OCI-LY3 (cell line): ENCODE measurements at regions not wholly inside any gene's neighbourhood (a gene's known extent, or its start where the extent isn't known, plus 50 kb on each side); places are given as distances from the start of the nearest gene placed in this dataset.

Experiments
- H2AFZ ChIP-seq: fragments of 200-600, 300-600 bp; shearing (Covaris generic); 2 replicates; pipeline ENCODE4 v1.6.0; 2014; ENCODE audit warnings: antibody characterized with exemption, low read depth, low read length
- H3K27ac ChIP-seq: fragments of 200-600, 300-600 bp; sonication (generic); 2 replicates; pipeline ENCODE4 v1.5.1; 2014; ENCODE audit warnings: mild to moderate bottlenecking, low read length, moderate library complexity, mixed read lengths
- H3K27me3 ChIP-seq: fragments of 200-600, 300-600 bp; sonication (generic); 2 replicates; pipeline ENCODE4 v1.6.1; 2014; ENCODE audit warnings: low read depth, low read length, mixed read lengths
- H3K36me3 ChIP-seq: fragments of 200-600, 300-600 bp; sonication (generic); replicated peaks from 2 replicates; pipeline ENCODE3; 2014; ENCODE audit warnings: low read depth, low read length, mixed read lengths
- H3K4me1 ChIP-seq: fragments of 300-600, 200-600 bp; sonication (generic); 2 replicates; pipeline ENCODE4 v1.6.1; 2014; ENCODE audit warnings: low read length, mixed read lengths
- H3K4me2 ChIP-seq: fragments of 200-600, 300-600 bp; sonication (generic); 2 replicates; pipeline ENCODE4 v1.6.1; 2014; ENCODE audit warnings: low read length, mixed read lengths
- H3K4me3 ChIP-seq: fragments of 300-600, 200-600 bp; sonication (generic); 2 replicates; pipeline ENCODE4 v1.5.1; 2014; ENCODE audit warnings: antibody characterized with exemption, mild to moderate bottlenecking, low read length, moderate library complexity
- H3K79me2 ChIP-seq: fragments of 300-600, 200-600 bp; shearing (Covaris generic); 2 replicates; pipeline ENCODE4 v1.6.1; 2014; ENCODE audit warnings: mild to moderate bottlenecking, low read length, mixed read lengths
- H3K9ac ChIP-seq: fragments of 300-600, 200-600 bp; shearing (Covaris generic); 2 replicates; pipeline ENCODE4 v1.6.0; 2014; ENCODE audit warnings: mild to moderate bottlenecking, low read length, moderate library complexity
- H3K9me3 ChIP-seq: fragments of 200-600, 300-600 bp; shearing (Covaris generic); 2 replicates; pipeline ENCODE4 v1.6.1; 2014; ENCODE audit warnings: low read length, mixed read lengths; ENCODE audit not compliant: insufficient read depth
- H4K20me1 ChIP-seq: fragments of 200-600, 300-600 bp; sonication (generic); 2 replicates; pipeline ENCODE4 v1.6.1; 2016; ENCODE audit warnings: low read length, mixed read lengths; ENCODE audit not compliant: insufficient read depth
- EZH2phosphoT487 ChIP-seq: fragments of 200-600 bp; shearing (Covaris generic); IDR thresholded peaks from 2 replicates; pipeline ENCODE4 v1.6.1; 2018; ENCODE audit warnings: antibody characterized with exemption, mixed run types, low read depth
- TF ChIP-seq, protein P1 (sequence below): fragments of 200-600, 300-600 bp; sonication (generic); IDR thresholded peaks from 2 replicates; pipeline ENCODE4 v1.5.1; 2014; ENCODE audit warnings: antibody characterized with exemption, low read length, low read depth

DNA sequence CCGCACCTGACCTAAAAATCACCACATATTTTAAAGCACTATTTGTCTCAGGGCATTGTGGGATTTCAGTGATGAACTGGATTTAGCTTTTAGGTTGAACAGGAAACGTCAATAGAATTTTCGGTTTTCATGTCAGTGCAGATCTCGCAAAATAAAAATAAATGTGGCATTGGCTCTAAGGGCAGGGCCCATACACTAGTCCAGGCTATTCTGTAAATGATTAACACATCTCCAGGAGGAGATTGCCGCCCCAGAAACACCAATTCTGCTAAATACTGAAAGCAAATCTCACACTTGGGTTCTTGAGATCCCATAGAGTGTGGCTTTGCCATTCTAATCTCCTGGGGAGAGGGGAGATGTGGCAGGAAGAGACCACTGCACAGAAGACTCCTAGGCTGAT, 1494.0 kb upstream of the TMEM132C start:
- Histone ChIP-seq H3K4me2 (peak overlapping the region; percentile 75), H3K36me3 (peaks cover 37% of the 10 kb centered on the region), H3K4me1 (peaks cover 34% of the 10 kb centered on the region), H3K79me2 (peaks cover 18% of the 10 kb centered on the region), H4K20me1 (no peaks in the 10 kb centered on the region), H3K27me3 (no peaks in the 10 kb centered on the region), H3K9me3 (peaks cover 4% of the 10 kb centered on the region), H3K9ac (peak overlapping the region; percentile 57; the same call in 1 of the 2 replicates), H3K27ac (peak overlapping the region; percentile 83), H2AFZ (no peak overlapping the region), H3K4me3 (peak overlapping the region; percentile 53)
- no peak for TF ChIP-seq EZH2phosphoT487
- TF ChIP-seq, protein P1, sequence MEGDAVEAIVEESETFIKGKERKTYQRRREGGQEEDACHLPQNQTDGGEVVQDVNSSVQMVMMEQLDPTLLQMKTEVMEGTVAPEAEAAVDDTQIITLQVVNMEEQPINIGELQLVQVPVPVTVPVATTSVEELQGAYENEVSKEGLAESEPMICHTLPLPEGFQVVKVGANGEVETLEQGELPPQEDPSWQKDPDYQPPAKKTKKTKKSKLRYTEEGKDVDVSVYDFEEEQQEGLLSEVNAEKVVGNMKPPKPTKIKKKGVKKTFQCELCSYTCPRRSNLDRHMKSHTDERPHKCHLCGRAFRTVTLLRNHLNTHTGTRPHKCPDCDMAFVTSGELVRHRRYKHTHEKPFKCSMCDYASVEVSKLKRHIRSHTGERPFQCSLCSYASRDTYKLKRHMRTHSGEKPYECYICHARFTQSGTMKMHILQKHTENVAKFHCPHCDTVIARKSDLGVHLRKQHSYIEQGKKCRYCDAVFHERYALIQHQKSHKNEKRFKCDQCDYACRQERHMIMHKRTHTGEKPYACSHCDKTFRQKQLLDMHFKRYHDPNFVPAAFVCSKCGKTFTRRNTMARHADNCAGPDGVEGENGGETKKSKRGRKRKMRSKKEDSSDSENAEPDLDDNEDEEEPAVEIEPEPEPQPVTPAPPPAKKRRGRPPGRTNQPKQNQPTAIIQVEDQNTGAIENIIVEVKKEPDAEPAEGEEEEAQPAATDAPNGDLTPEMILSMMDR = no peak

DNA sequence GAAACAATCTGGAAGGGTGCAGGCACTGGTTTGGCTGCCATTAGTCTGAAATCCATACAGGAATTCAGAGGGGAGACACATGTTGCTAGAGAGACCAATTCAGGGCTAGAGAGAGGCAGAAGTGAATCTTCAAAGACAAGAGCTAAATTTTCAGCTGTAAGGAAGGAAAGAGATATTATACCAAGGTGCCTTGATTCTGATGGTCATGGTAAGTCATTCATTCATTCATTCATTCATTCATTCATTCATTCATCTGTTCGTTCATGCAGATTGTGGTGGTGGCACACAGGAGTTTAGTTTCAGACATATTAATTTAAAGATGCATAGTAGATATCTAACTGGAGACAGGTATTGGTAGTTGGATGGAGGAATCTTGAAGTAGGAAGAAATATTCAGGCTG, 1493.5 kb upstream of the TMEM132C start:
- peaks cover 33% of the 10 kb centered on the region for H3K36me3 ChIP-seq
- peaks cover 4% of the 10 kb centered on the region for H3K9me3 ChIP-seq
- H3K27ac ChIP-seq = peak overlapping the region; percentile 83
- peak overlapping the region; percentile 75 for H3K4me2 ChIP-seq
- H4K20me1 ChIP-seq = no peaks in the 10 kb centered on the region
- peaks cover 29% of the 10 kb centered on the region for H3K4me1 ChIP-seq
- H3K9ac ChIP-seq = peak overlapping the region; percentile 57; the same call in 1 of the 2 replicates
- TF ChIP-seq, protein P1 = no peak
- TF ChIP-seq EZH2phosphoT487 = no peak
- H3K79me2 ChIP-seq = peaks cover 18% of the 10 kb centered on the region
- no peak overlapping the region for H2AFZ ChIP-seq
- no peaks in the 10 kb centered on the region for H3K27me3 ChIP-seq
- peak overlapping the region; percentile 53; the same call in 1 of the 2 replicates for H3K4me3 ChIP-seq

DNA sequence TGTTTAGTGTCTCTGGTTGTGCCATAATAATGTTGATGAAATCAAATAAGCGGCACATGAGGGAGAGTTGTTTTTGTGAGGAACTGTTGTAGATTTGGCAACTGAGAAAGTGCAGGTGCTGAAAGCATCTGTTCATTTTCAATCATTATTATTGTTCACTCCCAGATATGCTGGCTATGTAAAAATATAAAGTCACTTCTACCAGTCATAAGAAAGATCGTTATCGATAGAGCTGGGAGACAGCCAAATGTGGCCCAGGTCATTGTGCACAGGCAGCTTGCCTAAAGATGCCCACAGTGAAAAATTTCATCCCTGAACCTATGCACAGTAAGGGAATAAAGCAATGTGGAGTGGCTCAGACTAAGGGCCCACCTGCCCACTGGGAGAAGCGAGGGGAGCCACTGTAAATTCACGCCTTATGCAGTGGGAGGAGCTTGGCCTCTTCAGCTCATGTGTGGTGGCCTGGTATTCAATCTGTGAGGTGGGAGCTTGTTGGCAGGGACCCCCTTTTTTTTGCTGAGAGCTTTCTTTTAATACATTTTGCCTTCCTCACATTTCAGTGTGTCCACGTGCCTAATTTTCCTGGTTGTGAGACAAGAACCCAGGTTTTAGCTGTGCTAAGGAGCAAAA, 1490.8 kb upstream of the TMEM132C start:
- H3K4me2 ChIP-seq = no peak overlapping the region
- no peaks in the 10 kb centered on the region for H3K27me3 ChIP-seq
- H4K20me1 ChIP-seq = no peaks in the 10 kb centered on the region
- H3K9ac ChIP-seq = no peak overlapping the region
- peaks cover 17% of the 10 kb centered on the region for H3K4me1 ChIP-seq
- H2AFZ ChIP-seq = no peak overlapping the region
- H3K36me3 ChIP-seq = peaks cover 9% of the 10 kb centered on the region
- H3K9me3 ChIP-seq = no peaks in the 10 kb centered on the region
- no peak overlapping the region for H3K4me3 ChIP-seq
- no peak overlapping the region for H3K27ac ChIP-seq
- TF ChIP-seq EZH2phosphoT487 = no peak
- TF ChIP-seq, protein P1 = no peak
- H3K79me2 ChIP-seq = peaks cover 4% of the 10 kb centered on the region; the same call in 1 of the 2 replicates

DNA sequence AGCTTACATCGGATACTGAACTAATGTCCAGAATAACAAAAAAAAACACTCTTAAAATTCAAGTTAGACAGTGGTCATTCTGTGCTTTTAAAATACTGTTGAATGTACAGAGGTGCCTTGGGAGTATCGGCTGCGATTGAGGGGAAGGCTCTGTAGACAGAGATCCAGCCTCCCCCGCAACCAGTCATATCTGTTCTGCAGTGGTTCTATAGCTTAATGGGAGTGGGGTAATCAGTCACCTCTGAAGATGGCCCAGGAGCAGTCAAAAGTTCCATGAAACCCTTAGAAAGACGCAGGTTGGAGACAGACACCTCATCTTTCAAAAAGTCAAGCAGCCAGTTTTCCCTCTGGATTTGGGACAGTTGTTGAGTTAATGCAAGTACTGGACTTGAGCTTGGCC, 1486.6 kb upstream of the TMEM132C start:
- Histone ChIP-seq H3K9ac (no peak overlapping the region), H2AFZ (no peak overlapping the region), H3K27ac (no peak overlapping the region), H3K79me2 (no peaks in the 10 kb centered on the region), H4K20me1 (no peaks in the 10 kb centered on the region), H3K4me3 (no peak overlapping the region), H3K4me2 (no peak overlapping the region), H3K4me1 (0 out of 2 replicates have a peak, but pooled peaks cover 3% of the 10 kb centered on the region), H3K36me3 (no peaks in the 10 kb centered on the region), H3K9me3 (no peaks in the 10 kb centered on the region), H3K27me3 (no peaks in the 10 kb centered on the region)
- TF ChIP-seq, protein P1 = no peak
- no peak for TF ChIP-seq EZH2phosphoT487
